Fibroblast of mammary gland (primary cell): ENCODE measurements at regions not wholly inside any gene's neighbourhood (a gene's known extent, or its start where the extent isn't known, plus 50 kb on each side); places are given as distances from the start of the nearest gene placed in this dataset.

Source experiments
- DNase-seq: peaks from one replicate; pipeline ENCODE4 v3.0.0-alpha.2; 2010; ENCODE audit warnings: low read depth
- H3K4me3 ChIP-seq: 2 replicates; pipeline ENCODE4 v1.5.1; 2011; ENCODE audit warnings: low read depth, mild to moderate bottlenecking, low read length, moderate library complexity; ENCODE audit not compliant: control insufficient read depth
- TF ChIP-seq, protein P1 (sequence below): conservative IDR thresholded peaks from 2 replicates; pipeline ENCODE4 v1.5.1; 2011; ENCODE audit warnings: low read depth, low read length, inconsistent platforms; ENCODE audit not compliant: control insufficient read depth, insufficient read depth

- TF ChIP-seq, protein P1, sequence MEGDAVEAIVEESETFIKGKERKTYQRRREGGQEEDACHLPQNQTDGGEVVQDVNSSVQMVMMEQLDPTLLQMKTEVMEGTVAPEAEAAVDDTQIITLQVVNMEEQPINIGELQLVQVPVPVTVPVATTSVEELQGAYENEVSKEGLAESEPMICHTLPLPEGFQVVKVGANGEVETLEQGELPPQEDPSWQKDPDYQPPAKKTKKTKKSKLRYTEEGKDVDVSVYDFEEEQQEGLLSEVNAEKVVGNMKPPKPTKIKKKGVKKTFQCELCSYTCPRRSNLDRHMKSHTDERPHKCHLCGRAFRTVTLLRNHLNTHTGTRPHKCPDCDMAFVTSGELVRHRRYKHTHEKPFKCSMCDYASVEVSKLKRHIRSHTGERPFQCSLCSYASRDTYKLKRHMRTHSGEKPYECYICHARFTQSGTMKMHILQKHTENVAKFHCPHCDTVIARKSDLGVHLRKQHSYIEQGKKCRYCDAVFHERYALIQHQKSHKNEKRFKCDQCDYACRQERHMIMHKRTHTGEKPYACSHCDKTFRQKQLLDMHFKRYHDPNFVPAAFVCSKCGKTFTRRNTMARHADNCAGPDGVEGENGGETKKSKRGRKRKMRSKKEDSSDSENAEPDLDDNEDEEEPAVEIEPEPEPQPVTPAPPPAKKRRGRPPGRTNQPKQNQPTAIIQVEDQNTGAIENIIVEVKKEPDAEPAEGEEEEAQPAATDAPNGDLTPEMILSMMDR = no peak
- no peak overlapping the region for H3K4me3 ChIP-seq
- DNase-seq = no peak
Measured at GRCh38 chr4:169861593-169861992, 103.8 kb upstream of the HPF1 start.

DNA sequence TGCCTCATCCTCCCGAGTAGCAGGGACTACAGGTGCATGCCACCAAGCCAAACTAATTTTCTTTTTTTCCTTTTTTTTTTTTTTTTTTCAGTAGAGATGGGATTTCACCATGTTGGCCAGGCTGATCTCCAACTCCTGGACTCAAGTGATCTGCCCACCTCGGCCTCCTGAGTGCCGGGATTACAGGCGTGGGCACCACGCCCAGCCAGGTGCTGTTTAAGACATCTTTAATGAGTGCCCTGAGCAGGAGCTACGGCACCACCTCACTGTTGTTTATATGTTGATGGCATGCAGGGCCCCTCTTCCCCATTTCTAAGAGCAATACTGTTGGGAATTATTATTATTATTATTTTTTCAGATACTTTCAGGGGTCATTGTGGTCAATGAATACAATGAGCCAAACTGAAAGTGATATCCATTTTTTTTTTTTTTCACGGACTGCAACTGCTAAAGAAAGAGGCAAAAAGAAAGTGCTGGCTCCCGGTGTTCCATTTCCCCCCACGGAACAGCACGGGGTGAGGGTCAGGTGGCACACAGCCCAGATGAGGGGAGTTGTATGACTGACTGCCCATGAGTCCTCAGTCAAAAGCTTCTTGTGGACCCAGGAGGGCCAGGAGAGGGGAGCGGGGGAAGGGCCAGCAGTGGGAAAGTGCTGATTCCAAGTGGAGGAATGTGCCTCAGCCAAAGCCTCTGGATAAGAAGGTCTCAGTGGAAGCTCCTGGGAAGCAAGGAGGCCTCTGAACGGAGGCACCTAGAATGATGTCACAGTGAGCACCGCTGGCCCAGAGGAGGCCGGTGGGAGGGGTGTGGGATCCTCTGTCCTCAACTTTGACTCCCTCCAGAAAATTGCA is 101.8 kb upstream of the HPF1 start:
- TF ChIP-seq, protein P1 = no peak
- DNase-seq = no peak
- H3K4me3 ChIP-seq = no peak overlapping the region

- DNase-seq = no peak
Measured at GRCh38 chr4:169854090-169854489, 96.3 kb upstream of the HPF1 start.

GRCh38 chr4:169852481-169852880 is 94.7 kb upstream of the HPF1 start:
- TF ChIP-seq, protein P1 = no peak
- H3K4me3 ChIP-seq = no peak overlapping the region
- DNase-seq = no peak

More at GRCh38 chr4:169854090-169854489, 96.3 kb upstream of the HPF1 start:
- no peak overlapping the region for H3K4me3 ChIP-seq
- TF ChIP-seq, protein P1 = no peak

- DNase-seq = no peak
- H3K4me3 ChIP-seq = no peak overlapping the region
- TF ChIP-seq, protein P1 = no peak
Measured at GRCh38 chr4:169851750-169852149, 94.0 kb upstream of the HPF1 start.

DNA sequence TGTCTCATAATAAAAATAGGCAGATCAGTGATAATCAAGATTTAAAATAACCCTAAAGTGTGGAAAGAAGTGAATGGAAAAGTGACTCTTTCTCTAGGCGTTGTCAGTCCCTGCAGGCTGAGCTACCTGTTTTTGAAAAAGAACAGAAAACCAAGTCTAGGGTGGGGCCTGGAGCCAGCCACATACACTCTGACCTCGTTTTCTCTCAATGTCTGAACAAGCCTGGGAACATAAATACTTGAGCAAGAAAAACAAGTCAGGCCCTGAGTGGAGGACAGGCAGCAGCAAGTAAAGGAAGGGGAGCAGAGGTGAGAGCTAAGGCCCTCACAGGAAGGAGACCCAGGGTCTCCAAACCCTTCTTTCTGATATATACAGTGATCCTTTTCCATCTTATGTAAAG is 91.7 kb upstream of the HPF1 start:
- TF ChIP-seq, protein P1 = no peak
- DNase-seq = no peak
- no peak overlapping the region for H3K4me3 ChIP-seq

DNA sequence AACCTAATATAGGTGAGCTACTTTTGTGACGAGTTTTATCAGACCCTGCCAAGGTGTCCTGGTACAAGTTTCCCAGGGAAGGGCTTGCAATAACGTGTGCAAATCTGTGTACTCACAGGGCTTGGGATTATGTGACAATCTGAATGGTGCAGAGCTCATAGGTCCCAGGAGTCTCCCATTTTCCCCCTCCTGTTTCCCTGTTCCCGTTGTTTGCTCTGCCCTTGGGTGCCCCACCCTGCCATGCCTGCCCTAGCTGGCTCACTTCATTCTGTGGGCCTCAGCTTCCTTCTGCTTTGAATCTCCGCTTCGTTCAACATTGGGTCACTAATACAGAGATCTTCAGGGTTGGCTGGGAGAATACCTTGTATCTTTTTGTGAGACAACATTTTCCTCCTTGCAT is 90.3 kb upstream of the HPF1 start:
- TF ChIP-seq, protein P1 = no peak
- H3K4me3 ChIP-seq = no peak overlapping the region
- no peak for DNase-seq
